HS-5 (cell line): ENCODE measurements at regions not wholly inside any gene's neighbourhood (a gene's known extent, or its start where the extent isn't known, plus 50 kb on each side); places are given as distances from the start of the nearest gene placed in this dataset.

Source experiments
- DNase-seq: peaks from one replicate; pipeline ENCODE4 v3.0.0-alpha.2; 2012; ENCODE audit warnings: low read depth

- DNase-seq, result no peak
These were observed 167.9 kb downstream of the KLF12 start for GRCh38 chr13:73966331-73966730.

- no peak for DNase-seq
These were observed 171.9 kb downstream of the KLF12 start for GRCh38 chr13:73962284-73962683.

GRCh38 chr13:73961181-73961580, 173.0 kb downstream of the KLF12 start:
- no peak for DNase-seq

- DNase-seq, result no peak
These were observed 173.7 kb downstream of the KLF12 start for GRCh38 chr13:73960474-73960873.

- no peak for DNase-seq
These were observed 175.4 kb downstream of the KLF12 start for GRCh38 chr13:73958657-73959397.

GRCh38 chr13:73957889-73958288, 176.3 kb downstream of the KLF12 start:
- no peak for DNase-seq

- no peak for DNase-seq
These were observed 177.3 kb downstream of the KLF12 start for GRCh38 chr13:73956795-73957408.

- no peak for DNase-seq
These were observed 178.2 kb downstream of the KLF12 start for GRCh38 chr13:73955977-73956500.

- DNase-seq, result no peak
These were observed 179.4 kb downstream of the KLF12 start for GRCh38 chr13:73954808-73955207.

GRCh38 chr13:73952648-73953047, 181.6 kb downstream of the KLF12 start:
- no peak for DNase-seq

GRCh38 chr13:73948848-73949529, 185.2 kb downstream of the KLF12 start:
- DNase-seq, result no peak

- no peak for DNase-seq
These were observed 188.3 kb downstream of the KLF12 start for GRCh38 chr13:73945871-73946270.

GRCh38 chr13:73945382-73945781, 188.8 kb downstream of the KLF12 start:
- DNase-seq, result no peak

GRCh38 chr13:73943965-73944233, 190.3 kb downstream of the KLF12 start:
- DNase-seq, result no peak

- DNase-seq, result no peak
These were observed 190.9 kb downstream of the KLF12 start for GRCh38 chr13:73943137-73943964.

GRCh38 chr13:73941752-73942151, 192.5 kb downstream of the KLF12 start:
- no peak for DNase-seq

GRCh38 chr13:73940098-73940497, 194.1 kb downstream of the KLF12 start:
- no peak for DNase-seq

GRCh38 chr13:73939603-73940002, 194.6 kb downstream of the KLF12 start:
- DNase-seq, result no peak

GRCh38 chr13:73939071-73939380, 195.2 kb downstream of the KLF12 start:
- no peak for DNase-seq

- peak; percentile 39 for DNase-seq
These were observed 195.7 kb downstream of the KLF12 start for GRCh38 chr13:73938372-73939070.

GRCh38 chr13:73937441-73937840, 196.8 kb downstream of the KLF12 start:
- DNase-seq, result no peak

- DNase-seq, result no peak
These were observed 198.2 kb downstream of the KLF12 start for GRCh38 chr13:73935991-73936390.
